ENCODE measurements at regions not wholly inside any gene's neighbourhood (a gene's known extent, or its start where the extent isn't known, plus 50 kb on each side); places are given as distances from the start of the nearest gene placed in this dataset.

DNA sequence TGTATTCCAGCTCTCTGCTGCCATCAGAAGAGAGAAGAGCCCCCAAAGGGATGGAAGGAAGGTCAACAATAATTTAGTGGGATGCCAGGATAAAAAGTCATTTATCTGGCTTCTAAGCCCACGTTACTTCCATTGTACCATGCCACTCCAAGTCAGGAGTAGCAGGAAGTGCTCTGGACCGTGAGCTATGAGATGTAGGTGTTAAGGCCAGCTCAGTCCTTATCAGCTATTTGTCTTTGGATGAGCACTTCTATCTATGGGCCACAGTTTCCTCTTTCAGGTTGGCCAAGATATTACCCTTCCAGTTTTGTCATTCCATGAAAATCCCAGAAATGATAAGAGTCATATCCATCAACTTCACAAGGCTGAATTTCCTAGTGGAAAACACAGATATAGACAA is 119.4 kb upstream of the CACUL1 start:
- DNase-seq (ENCODE audit: low read depth, low spot score) (no peak), FAIRE-seq (no peak)
- no peak overlapping the region for H3K27ac ChIP-seq (ENCODE audit: control insufficient read depth, insufficient read depth, low read length)
- no peaks in the 10 kb centered on the region for H3K36me3 ChIP-seq (ENCODE audit: control insufficient read depth in 2 of 2, extremely low read depth in 1 of 2, insufficient read depth in 2 of 2, low read length in 2 of 2)
- H2AFZ ChIP-seq (ENCODE audit: control insufficient read depth, low read length) = no peak overlapping the region
- H4K20me1 ChIP-seq (ENCODE audit: control insufficient read depth, extremely low read depth, insufficient read depth, low read length) = no peaks in the 10 kb centered on the region
- TF ChIP-seq EZH2 (IDR thresholded peaks at IDR 0.05; ENCODE audit: low read length) = no peak
- no peak for TF ChIP-seq CTCF (optimal IDR thresholded peaks at IDR 0.05 in 1 of 3, IDR thresholded peaks at IDR 0.05 in 1 of 3, conservative IDR thresholded peaks at IDR 0.05 in 1 of 3; ENCODE audit: extremely low read depth in 1 of 3, insufficient read depth in 2 of 3, low read length in 3 of 3)
- no peak overlapping the region for H3K9ac ChIP-seq (ENCODE audit: control insufficient read depth, extremely low read depth, insufficient read depth, low read length)
- no peak overlapping the region for H3K4me3 ChIP-seq (ENCODE audit: control insufficient read depth in 2 of 3, extremely low read depth in 1 of 3, insufficient read depth in 2 of 3, low read depth in 1 of 3, low read length in 3 of 3)
- H3K9me3 ChIP-seq (ENCODE audit: control insufficient read depth, low read depth, low read length) = no peaks in the 10 kb centered on the region
- H3K4me2 ChIP-seq (ENCODE audit: control insufficient read depth, extremely low read depth, insufficient read depth, low read depth, low read length) = no peak overlapping the region
- no peaks in the 10 kb centered on the region for H3K9me1 ChIP-seq (ENCODE audit: control insufficient read depth, extremely low read depth, insufficient read depth, low read length)
- H3K27me3 ChIP-seq (ENCODE audit: control insufficient read depth, extremely low read depth, insufficient read depth, low read length) = no peaks in the 10 kb centered on the region
- H3K4me1 ChIP-seq (ENCODE audit: control insufficient read depth, extremely low read depth, insufficient read depth, low read length) = peaks cover 31% of the 10 kb centered on the region
- dilution Hi-C loops (cut with MboI; ENCODE audit: extremely low pct_ligation_motif_present, low sequenced_read_pairs) = no loop called here
- H3K79me2 ChIP-seq (ENCODE audit: control insufficient read depth, insufficient read depth, low read length) = no peaks in the 10 kb centered on the region

- Histone ChIP-seq H3K27ac (ENCODE audit: control insufficient read depth, insufficient read depth, low read length) (no peak overlapping the region), H2AFZ (ENCODE audit: control insufficient read depth, low read length) (no peak overlapping the region), H3K4me1 (ENCODE audit: control insufficient read depth, extremely low read depth, insufficient read depth, low read length) (peaks cover 31% of the 10 kb centered on the region), H3K79me2 (ENCODE audit: control insufficient read depth, insufficient read depth, low read length) (no peaks in the 10 kb centered on the region), H3K9ac (ENCODE audit: control insufficient read depth, extremely low read depth, insufficient read depth, low read length) (no peak overlapping the region), H3K9me1 (ENCODE audit: control insufficient read depth, extremely low read depth, insufficient read depth, low read length) (no peaks in the 10 kb centered on the region), H3K36me3 (ENCODE audit: control insufficient read depth in 2 of 2, extremely low read depth in 1 of 2, insufficient read depth in 2 of 2, low read length in 2 of 2) (no peaks in the 10 kb centered on the region), H3K27me3 (ENCODE audit: control insufficient read depth, extremely low read depth, insufficient read depth, low read length) (no peaks in the 10 kb centered on the region), H3K9me3 (ENCODE audit: control insufficient read depth, low read depth, low read length) (no peaks in the 10 kb centered on the region), H3K4me2 (ENCODE audit: control insufficient read depth, extremely low read depth, insufficient read depth, low read depth, low read length) (no peak overlapping the region), H4K20me1 (ENCODE audit: control insufficient read depth, extremely low read depth, insufficient read depth, low read length) (no peaks in the 10 kb centered on the region), H3K4me3 (ENCODE audit: control insufficient read depth in 2 of 3, extremely low read depth in 1 of 3, insufficient read depth in 2 of 3, low read depth in 1 of 3, low read length in 3 of 3) (no peak overlapping the region)
- dilution Hi-C loops (cut with MboI; ENCODE audit: extremely low pct_ligation_motif_present, low sequenced_read_pairs) = no loop called here
- FAIRE-seq (no peak), DNase-seq (ENCODE audit: low read depth, low spot score) (no peak)
- no peak for TF ChIP-seq CTCF (optimal IDR thresholded peaks at IDR 0.05 in 1 of 3, IDR thresholded peaks at IDR 0.05 in 1 of 3, conservative IDR thresholded peaks at IDR 0.05 in 1 of 3; ENCODE audit: extremely low read depth in 1 of 3, insufficient read depth in 2 of 3, low read length in 3 of 3)
- no peak for TF ChIP-seq EZH2 (IDR thresholded peaks at IDR 0.05; ENCODE audit: low read length)
These were observed 120.3 kb upstream of the CACUL1 start for GRCh38 chr10:118875087-118875486.

Measured in keratinocyte (primary cell).